Activated naive CD8-positive, alpha-beta T cell treated with anti-CD3 and anti-CD28 coated beads, Interleukin-2, amount 10 ng/mL, durations not matched to agents 7 days and 5 days (primary cell): ENCODE measurements at regions not wholly inside any gene's neighbourhood (a gene's known extent, or its start where the extent isn't known, plus 50 kb on each side); places are given as distances from the start of the nearest gene placed in this dataset.

Experiments used
- ATAC-seq: fragments of 150-1000 bp; cut with Tn5 transposase; one replicate; pipeline ENCODE4 v1.10.0; 2021; ENCODE audit warnings: low read depth, moderate library complexity
- POLR2A ChIA-PET: fragments of 350-600 bp; sonication (Branson Sonifier 250); formaldehyde crosslinking; loops from one replicate; lab custom pipeline; 2021; ENCODE audit warnings: antibody characterized with exemption; lab: Charles Lee
- DNase-seq: peaks from one replicate; pipeline ENCODE4 v3.0.0; 2021
- H3K27ac Mint-ChIP-seq: one replicate; pipeline ENCODE4 v1.8.0; 2022; ENCODE audit warnings: mild to moderate bottlenecking, mixed read lengths
- H3K27me3 Mint-ChIP-seq: one replicate; pipeline ENCODE4 v1.8.0; 2022; ENCODE audit warnings: mild to moderate bottlenecking, moderate library complexity, mixed read lengths
- H3K36me3 Mint-ChIP-seq: one replicate; pipeline ENCODE4 v1.8.0; 2021; ENCODE audit warnings: mild to moderate bottlenecking, mixed read lengths
- H3K4me1 Mint-ChIP-seq: one replicate; pipeline ENCODE4 v1.8.0; 2021; ENCODE audit warnings: mixed read lengths
- H3K4me3 Mint-ChIP-seq: one replicate; pipeline ENCODE4 v1.8.0; 2022; ENCODE audit warnings: mild to moderate bottlenecking, moderate library complexity, mixed read lengths
- H3K9me3 Mint-ChIP-seq: one replicate; pipeline ENCODE4 v1.8.0; 2021; ENCODE audit warnings: mixed read lengths

DNA sequence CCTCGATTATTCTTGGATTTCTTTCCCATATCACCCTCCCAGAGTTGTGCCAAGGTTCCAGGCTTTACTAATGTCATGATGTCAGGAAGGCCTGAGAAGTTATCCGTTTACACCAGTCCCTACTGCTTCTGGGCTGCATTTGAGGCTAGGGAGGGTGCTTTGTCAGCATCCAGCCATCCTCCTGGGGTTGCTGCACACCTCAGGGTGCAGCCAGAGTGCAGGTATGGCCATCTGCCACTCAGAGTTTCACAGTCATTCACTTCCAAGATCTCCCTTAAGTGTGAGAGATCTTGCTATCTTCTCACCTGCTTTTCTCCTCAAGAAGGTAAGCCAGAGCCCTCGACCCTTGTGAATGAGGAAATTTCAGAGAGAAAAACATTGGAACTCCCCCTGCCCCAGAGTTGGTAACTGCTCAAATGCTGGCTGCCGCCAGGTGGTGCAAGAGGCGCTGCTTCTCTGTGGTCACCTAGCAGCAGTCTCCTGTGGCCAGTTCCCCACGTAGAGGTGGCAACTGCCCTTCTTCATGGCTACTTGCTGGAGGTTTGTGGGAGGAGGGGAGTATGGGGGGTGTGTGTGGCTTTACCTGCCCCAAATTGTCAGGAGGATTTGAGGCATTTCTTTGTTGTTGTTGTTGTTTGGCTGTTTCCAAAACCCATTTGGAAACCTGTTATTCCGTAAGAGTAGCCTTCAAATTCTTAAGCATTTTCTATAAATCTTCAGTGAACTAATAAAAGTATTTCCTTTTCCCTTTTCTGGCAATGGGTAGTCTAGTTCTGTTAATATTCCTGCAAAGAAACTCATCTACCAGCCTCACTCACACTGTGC is 259.6 kb upstream of the DMRT1 start:
- Mint-ChIP-seq H3K36me3 (no peaks in the 10 kb centered on the region), H3K4me1 (no peaks in the 10 kb centered on the region), H3K4me3 (no peak overlapping the region), H3K27me3 (no peaks in the 10 kb centered on the region), H3K9me3 (no peaks in the 10 kb centered on the region), H3K27ac (no peak overlapping the region)
- DNase-seq (no peak), ATAC-seq (no peak)
- POLR2A ChIA-PET = no interaction called here

DNA sequence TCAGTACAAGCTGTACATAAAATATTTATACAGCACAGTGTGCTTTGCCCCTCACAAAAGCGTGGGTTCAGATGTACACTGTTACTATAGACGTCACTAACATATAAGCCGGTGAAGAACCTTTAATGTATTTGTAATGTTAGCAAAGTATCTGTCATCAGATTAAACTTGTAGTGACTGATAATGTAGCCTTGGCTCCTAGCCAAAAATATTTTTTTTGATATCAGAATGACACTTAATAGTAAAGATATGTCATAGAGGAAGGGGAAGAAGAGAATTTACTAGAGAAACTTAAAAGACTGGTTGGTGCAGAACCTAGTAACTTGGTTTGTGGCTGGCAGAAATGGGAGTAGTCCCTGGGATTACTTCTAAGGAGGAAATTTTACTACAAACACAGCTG is 258.7 kb upstream of the DMRT1 start:
- Mint-ChIP-seq H3K9me3 (no peaks in the 10 kb centered on the region), H3K4me1 (no peaks in the 10 kb centered on the region), H3K27me3 (no peaks in the 10 kb centered on the region), H3K36me3 (no peaks in the 10 kb centered on the region), H3K27ac (no peak overlapping the region), H3K4me3 (no peak overlapping the region)
- DNase-seq (no peak), ATAC-seq (no peak)
- POLR2A ChIA-PET = no interaction called here

DNA sequence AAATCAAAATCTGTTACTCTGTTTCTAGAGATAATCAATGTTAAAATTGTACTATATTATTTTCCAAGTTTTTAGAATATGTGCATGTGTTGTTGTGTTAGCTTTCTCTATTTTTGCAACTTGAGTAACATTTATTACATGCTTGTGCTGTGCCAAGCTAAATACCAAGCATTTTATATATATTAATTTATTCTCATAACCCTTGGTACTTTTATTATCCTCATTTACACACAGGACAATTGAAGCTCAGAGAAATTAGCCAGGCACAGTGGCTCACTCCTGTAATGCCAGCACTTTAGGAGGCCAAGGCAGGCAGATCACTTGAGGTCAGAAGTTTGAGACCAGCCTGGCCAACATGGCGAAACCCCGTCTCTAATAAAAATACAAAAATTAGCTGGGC is 254.0 kb upstream of the DMRT1 start:
- Mint-ChIP-seq H3K27me3 (no peaks in the 10 kb centered on the region), H3K4me3 (no peak overlapping the region), H3K36me3 (no peaks in the 10 kb centered on the region), H3K9me3 (no peaks in the 10 kb centered on the region), H3K27ac (no peak overlapping the region), H3K4me1 (peaks cover 5% of the 10 kb centered on the region)
- POLR2A ChIA-PET = no interaction called here
- ATAC-seq (no peak), DNase-seq (no peak)

DNA sequence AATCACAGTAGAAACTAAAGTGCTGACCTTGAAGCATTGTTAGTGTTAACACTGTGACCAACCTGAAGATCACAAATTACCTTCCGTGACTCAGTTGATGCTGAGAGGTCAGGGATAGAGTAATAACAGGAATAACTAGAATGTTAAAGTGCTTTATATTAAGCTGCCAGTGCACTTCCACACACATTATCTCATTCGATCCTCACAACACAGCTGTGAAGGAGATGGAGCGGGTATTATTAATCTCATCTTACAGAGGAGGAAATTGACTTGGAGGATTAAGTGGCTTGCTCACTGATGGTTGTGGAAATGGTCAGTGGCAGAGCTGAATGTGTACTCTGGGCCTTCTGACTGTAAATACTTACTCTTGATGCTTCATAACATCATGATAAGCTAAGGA is 252.5 kb upstream of the DMRT1 start:
- POLR2A ChIA-PET = interaction anchor here (0.6 kb wide), 1 partner anchor 98 kb away, joined by 4 read pairs; no protein-coding TSS in a partner anchor

DNA sequence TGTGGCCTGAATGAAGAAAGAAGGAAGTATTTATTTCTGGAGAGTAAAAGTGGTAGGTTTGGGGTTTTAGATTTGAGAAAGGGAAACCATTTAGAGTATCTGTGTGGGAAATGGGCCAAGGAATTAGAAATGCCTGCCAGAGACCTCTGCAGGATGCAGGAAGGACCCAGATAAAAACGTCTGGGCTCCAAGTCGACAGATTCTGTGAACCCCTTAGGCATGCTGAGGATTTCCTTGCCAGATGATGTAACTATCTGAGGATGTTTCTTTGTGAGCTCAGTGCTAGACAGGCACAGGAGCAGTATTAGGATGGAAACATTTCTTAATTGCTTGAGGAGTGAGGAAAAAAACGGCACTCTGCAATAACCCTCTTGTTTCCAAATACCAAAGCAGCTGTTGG is 251.8 kb upstream of the DMRT1 start:
- Mint-ChIP-seq H3K27me3 (peaks cover 7% of the 10 kb centered on the region), H3K27ac (no peak overlapping the region), H3K4me1 (peaks cover 5% of the 10 kb centered on the region), H3K9me3 (no peaks in the 10 kb centered on the region), H3K36me3 (no peaks in the 10 kb centered on the region), H3K4me3 (no peak overlapping the region)
- POLR2A ChIA-PET = no interaction called here
- DNase-seq = no peak
- ATAC-seq = no peak

More for the DNA sequence above, 252.5 kb upstream of the DMRT1 start:
- no peaks in the 10 kb centered on the region for H3K36me3 Mint-ChIP-seq
- no peak overlapping the region for H3K4me3 Mint-ChIP-seq
- peaks cover 5% of the 10 kb centered on the region for H3K4me1 Mint-ChIP-seq
- ATAC-seq (no peak), DNase-seq (no peak)
- H3K9me3 Mint-ChIP-seq = no peaks in the 10 kb centered on the region
- peaks cover 4% of the 10 kb centered on the region for H3K27me3 Mint-ChIP-seq
- no peak overlapping the region for H3K27ac Mint-ChIP-seq

DNA sequence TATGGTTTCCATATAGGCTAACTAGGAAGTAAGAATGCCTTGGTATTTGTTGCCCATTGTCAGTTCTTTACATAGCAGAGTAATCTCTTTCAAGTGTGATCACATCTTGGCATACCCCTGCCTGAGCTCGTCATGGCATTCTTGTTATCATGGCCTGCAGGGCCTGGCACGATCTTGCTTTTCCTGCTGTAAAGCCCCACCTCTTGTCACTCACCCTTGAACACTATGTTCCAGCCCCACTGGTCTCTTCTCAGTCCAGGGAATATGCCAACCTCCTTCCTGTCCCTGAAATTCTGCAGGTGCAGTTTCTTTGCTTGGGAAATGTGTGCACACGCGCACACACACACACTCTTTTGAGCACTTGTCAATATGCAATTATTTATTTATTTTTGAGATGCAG is 250.2 kb upstream of the DMRT1 start:
- Mint-ChIP-seq H3K27ac (no peak overlapping the region), H3K9me3 (no peaks in the 10 kb centered on the region), H3K36me3 (no peaks in the 10 kb centered on the region), H3K4me3 (no peak overlapping the region), H3K4me1 (peaks cover 5% of the 10 kb centered on the region), H3K27me3 (peaks cover 14% of the 10 kb centered on the region)
- no peak for ATAC-seq
- no peak for DNase-seq
- POLR2A ChIA-PET = no interaction called here

DNA sequence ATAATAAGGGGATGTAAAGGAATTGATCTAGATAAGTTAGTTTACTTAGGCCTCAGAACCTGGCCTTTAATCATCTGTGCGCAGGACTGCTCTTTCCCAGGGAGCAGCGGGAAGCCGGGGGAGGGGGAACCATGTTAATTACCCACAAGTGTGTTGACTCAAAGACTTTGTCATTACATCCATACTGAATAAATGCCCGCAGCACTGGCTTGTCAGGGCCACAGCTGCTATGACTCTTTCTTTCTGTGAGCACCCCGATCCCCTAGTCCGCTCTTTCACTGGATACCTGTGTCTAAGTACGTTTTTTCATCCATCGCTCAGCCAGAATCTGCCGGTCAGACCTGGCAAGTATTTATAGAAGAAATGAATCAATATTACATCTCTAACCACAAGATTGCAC is 249.3 kb upstream of the DMRT1 start:
- DNase-seq (no peak), ATAC-seq (no peak)
- POLR2A ChIA-PET = no interaction called here
- Mint-ChIP-seq H3K27ac (no peak overlapping the region), H3K4me1 (peaks cover 5% of the 10 kb centered on the region), H3K4me3 (no peak overlapping the region), H3K36me3 (no peaks in the 10 kb centered on the region), H3K27me3 (peaks cover 14% of the 10 kb centered on the region), H3K9me3 (no peaks in the 10 kb centered on the region)

DNA sequence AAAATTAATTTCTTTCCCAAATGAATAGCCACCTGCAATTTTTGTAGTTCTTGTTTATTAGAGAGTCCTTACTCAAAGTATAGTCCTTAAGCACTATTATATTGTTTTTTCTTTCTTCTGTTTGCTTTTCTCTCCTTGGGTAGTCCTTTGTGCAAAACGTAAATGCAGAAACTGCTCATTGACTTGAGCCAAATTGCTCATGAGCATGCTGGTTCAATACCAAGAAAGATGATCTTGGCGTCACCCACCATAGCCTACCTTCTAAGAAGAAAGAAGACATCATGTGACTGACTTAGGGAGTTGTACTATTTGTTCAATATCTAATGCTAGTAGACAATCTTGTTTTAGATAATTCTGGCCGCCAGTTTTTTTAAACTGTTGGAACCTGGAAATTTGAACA is 248.8 kb upstream of the DMRT1 start:
- no peak for ATAC-seq
- Mint-ChIP-seq H3K4me3 (no peak overlapping the region), H3K27ac (no peak overlapping the region)

DNA sequence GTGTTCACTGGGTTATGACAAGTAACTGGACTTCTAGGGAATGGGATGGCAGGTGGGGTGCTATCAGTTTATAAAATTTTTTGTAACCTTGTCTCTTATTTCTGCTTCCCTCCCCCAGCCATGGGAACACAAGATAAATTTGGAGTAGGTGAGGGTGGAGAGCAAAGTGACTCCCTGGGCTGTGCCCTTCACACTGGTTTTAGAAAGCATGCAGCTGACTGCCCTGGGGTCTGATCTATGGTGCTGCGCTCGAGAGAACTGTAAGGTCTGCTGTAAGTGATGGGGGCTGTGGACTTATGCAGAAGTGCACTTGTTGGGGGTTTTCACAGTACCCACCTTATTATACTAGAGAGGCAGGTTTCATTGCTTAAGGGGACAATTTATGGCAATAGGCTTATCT is 247.7 kb upstream of the DMRT1 start:
- ATAC-seq (no peak), DNase-seq (no peak)
- Mint-ChIP-seq H3K36me3 (no peaks in the 10 kb centered on the region), H3K9me3 (no peaks in the 10 kb centered on the region), H3K27ac (no peak overlapping the region), H3K4me1 (peaks cover 5% of the 10 kb centered on the region), H3K27me3 (peaks cover 17% of the 10 kb centered on the region), H3K4me3 (no peak overlapping the region)
- POLR2A ChIA-PET = no interaction called here

More for the DNA sequence above, 248.8 kb upstream of the DMRT1 start:
- H3K27me3 Mint-ChIP-seq = peaks cover 14% of the 10 kb centered on the region
- POLR2A ChIA-PET = no interaction called here
- H3K9me3 Mint-ChIP-seq = no peaks in the 10 kb centered on the region
- no peaks in the 10 kb centered on the region for H3K36me3 Mint-ChIP-seq
- peaks cover 5% of the 10 kb centered on the region for H3K4me1 Mint-ChIP-seq
- DNase-seq = no peak

DNA sequence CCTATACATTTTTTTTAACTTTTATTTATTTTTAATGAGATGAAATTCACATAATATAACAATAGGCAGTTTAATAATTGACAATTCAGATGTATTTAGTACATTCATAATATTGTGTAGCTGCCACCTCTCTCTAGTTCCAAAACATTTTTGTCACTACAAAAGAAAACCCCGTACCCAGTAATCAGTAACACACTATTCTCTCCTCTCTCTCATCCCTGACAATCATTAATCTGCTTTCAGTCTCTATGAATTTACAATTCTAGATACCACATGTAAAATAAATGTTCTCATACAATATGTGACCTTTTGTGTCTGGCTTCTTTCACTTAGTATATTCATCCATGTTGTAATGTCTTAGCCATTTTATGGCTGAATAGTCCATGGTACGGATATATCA is 244.8 kb upstream of the DMRT1 start:
- Mint-ChIP-seq H3K9me3 (no peaks in the 10 kb centered on the region), H3K36me3 (no peaks in the 10 kb centered on the region), H3K27me3 (peaks cover 17% of the 10 kb centered on the region), H3K4me3 (no peak overlapping the region), H3K4me1 (no peaks in the 10 kb centered on the region), H3K27ac (no peak overlapping the region)
- no peak for DNase-seq
- POLR2A ChIA-PET = no interaction called here
- ATAC-seq = no peak

DNA sequence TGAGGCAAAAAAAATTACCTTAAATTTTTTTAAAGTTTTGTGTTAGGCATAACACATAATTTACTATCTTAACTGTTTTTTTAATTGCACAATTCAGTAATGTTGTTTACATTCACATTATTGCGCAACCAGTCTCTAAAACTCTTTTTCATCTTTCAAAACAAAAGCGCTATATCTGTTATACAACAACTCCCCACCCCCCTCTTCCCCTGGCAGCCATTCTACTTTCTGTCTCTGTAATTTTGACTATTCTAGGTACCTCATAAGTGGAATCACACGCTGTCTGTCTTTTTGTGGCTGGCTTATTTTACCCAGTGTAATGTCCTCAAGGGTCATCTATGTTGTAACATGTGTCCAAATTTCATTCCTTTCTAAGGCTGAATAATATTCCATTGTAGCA is 241.5 kb upstream of the DMRT1 start:
- no peak overlapping the region for H3K27ac Mint-ChIP-seq
- H3K27me3 Mint-ChIP-seq = peaks cover 10% of the 10 kb centered on the region
- no peak for ATAC-seq
- H3K9me3 Mint-ChIP-seq = no peaks in the 10 kb centered on the region
- no peak overlapping the region for H3K4me3 Mint-ChIP-seq
- H3K36me3 Mint-ChIP-seq = no peaks in the 10 kb centered on the region
- H3K4me1 Mint-ChIP-seq = no peaks in the 10 kb centered on the region
- POLR2A ChIA-PET = no interaction called here
- DNase-seq = no peak

DNA sequence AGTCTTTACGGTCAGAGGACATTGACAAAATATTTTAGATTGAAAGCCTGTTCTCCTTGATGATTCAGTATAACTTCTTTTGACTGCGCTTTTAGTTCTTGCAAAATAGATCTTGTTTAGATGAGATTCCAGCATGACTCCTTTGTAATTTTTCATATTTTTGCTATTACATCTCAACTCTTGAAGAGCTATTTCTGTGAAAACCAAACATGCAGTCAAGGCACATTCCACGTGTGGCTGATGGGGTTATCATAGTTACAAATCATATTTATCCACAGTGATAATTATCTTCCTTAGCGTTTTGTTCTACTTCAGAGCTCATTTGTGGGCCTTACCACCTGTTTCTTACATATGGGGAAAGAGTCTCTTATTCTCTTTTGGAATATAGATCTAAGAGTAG is 238.8 kb upstream of the DMRT1 start:
- no peaks in the 10 kb centered on the region for H3K36me3 Mint-ChIP-seq
- POLR2A ChIA-PET = no interaction called here
- no peak overlapping the region for H3K4me3 Mint-ChIP-seq

DNA sequence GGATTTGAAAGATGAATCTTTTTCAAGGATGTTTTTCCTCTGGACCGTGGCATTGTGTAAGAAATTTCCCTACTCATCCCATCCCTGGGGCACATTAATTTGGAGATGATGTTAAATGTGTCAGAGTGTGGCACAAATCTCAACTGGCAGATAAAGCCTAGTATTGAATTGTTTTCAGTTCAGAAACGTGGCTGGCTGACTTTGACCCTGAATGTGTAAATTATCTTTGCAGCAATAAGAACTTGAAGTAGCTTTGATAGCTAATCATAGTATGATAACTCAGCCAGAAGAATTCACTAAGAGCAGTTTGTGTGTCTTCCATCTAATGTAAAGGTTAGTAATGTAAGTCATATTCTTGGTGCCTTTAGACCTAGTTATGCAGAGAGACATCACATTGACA is 238.4 kb upstream of the DMRT1 start:
- Mint-ChIP-seq H3K36me3 (no peaks in the 10 kb centered on the region), H3K27ac (no peak overlapping the region), H3K27me3 (no peaks in the 10 kb centered on the region), H3K9me3 (no peaks in the 10 kb centered on the region), H3K4me1 (no peaks in the 10 kb centered on the region), H3K4me3 (no peak overlapping the region)
- POLR2A ChIA-PET = no interaction called here
- ATAC-seq = no peak
- DNase-seq = no peak

More for the DNA sequence above, 238.8 kb upstream of the DMRT1 start:
- Mint-ChIP-seq H3K27ac (no peak overlapping the region), H3K4me1 (no peaks in the 10 kb centered on the region), H3K9me3 (no peaks in the 10 kb centered on the region), H3K27me3 (peaks cover 3% of the 10 kb centered on the region)
- DNase-seq (no peak), ATAC-seq (no peak)

DNA sequence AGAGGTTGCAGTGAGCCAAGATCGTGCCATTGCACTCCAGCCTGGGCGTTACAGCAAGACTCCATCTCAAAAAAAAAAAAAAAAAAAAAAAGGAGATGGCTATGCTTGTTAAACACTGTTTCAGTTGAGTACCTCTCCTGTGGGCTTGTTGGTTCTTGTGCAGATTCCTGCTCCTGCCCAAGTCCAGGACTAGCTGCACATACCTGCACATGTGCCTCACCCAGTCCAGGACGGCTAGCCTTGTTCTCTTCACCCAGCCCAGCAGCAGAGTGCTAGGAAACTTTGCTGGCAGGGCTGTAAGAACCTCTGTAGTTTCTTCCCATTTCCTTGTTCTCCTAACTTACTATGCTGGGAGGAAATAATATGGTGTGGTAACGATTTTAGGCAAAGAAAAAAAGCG is 234.1 kb upstream of the DMRT1 start:
- no peaks in the 10 kb centered on the region for H3K4me1 Mint-ChIP-seq
- no peaks in the 10 kb centered on the region for H3K36me3 Mint-ChIP-seq
- no peaks in the 10 kb centered on the region for H3K9me3 Mint-ChIP-seq
- H3K27ac Mint-ChIP-seq = no peak overlapping the region
- no peaks in the 10 kb centered on the region for H3K27me3 Mint-ChIP-seq
- DNase-seq (no peak), ATAC-seq (no peak)
- H3K4me3 Mint-ChIP-seq = no peak overlapping the region
- POLR2A ChIA-PET = no interaction called here
